ENCODE measurements at regions not wholly inside any gene's neighbourhood (a gene's known extent, or its start where the extent isn't known, plus 50 kb on each side); places are given as distances from the start of the nearest gene placed in this dataset.

DNA sequence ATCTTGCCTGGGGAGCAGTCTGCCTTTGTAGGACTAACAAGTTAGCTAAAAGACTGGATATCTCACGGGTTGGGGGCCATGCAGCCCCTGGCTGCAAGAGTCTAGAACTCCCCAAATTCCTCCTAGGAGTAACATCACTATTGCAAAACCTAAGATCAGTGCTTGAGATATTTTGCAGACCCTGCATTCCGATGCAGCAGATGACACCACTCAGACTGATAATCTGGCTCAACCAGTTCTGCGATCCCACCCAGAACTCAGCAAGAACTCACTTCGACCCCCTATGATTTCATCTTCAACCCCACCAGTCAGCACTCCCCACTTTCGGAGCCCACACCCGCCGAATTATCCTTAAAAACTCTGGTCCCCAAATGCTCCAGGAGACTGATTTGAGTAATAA lies 834.0 kb downstream of the C4orf33 start (continued):
- TF ChIP-seq, protein P1, sequence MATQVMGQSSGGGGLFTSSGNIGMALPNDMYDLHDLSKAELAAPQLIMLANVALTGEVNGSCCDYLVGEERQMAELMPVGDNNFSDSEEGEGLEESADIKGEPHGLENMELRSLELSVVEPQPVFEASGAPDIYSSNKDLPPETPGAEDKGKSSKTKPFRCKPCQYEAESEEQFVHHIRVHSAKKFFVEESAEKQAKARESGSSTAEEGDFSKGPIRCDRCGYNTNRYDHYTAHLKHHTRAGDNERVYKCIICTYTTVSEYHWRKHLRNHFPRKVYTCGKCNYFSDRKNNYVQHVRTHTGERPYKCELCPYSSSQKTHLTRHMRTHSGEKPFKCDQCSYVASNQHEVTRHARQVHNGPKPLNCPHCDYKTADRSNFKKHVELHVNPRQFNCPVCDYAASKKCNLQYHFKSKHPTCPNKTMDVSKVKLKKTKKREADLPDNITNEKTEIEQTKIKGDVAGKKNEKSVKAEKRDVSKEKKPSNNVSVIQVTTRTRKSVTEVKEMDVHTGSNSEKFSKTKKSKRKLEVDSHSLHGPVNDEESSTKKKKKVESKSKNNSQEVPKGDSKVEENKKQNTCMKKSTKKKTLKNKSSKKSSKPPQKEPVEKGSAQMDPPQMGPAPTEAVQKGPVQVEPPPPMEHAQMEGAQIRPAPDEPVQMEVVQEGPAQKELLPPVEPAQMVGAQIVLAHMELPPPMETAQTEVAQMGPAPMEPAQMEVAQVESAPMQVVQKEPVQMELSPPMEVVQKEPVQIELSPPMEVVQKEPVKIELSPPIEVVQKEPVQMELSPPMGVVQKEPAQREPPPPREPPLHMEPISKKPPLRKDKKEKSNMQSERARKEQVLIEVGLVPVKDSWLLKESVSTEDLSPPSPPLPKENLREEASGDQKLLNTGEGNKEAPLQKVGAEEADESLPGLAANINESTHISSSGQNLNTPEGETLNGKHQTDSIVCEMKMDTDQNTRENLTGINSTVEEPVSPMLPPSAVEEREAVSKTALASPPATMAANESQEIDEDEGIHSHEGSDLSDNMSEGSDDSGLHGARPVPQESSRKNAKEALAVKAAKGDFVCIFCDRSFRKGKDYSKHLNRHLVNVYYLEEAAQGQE (IDR thresholded peaks at IDR 0.05; ENCODE audit: low read depth, low read length), result no peak

DNA sequence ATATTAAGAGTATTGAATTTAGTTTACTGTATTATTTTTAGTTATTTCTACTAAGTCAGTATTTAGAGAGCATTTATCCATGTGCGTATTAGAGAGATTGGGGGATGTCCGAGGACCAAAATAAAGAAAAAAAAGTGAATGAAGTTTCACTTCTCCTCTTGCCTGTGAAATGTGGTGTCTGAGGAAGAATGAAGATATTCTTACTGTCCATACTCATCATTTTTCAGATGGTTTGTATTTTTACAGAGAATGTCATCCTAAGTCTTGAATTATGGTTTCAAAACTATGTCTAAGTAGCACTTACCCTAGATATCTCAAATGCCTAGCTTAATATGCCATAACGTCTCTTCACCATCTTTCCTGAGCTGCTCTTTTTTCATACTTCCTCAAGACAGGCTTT lies 854.3 kb downstream of the C4orf33 start:
- Histone ChIP-seq H3K9me3 (replicated peaks; ENCODE audit: control insufficient read depth, insufficient read depth, low read length) (no peaks in the 10 kb centered on the region), H2AFZ (ENCODE audit: control insufficient read depth, low read depth, low read length) (no peak overlapping the region), H3K4me3 (no peak overlapping the region), H3K36me3 (ENCODE audit: control insufficient read depth in 2 of 2, insufficient read depth in 2 of 2, low read length in 1 of 2) (no peaks in the 10 kb centered on the region), H3K79me2 (ENCODE audit: control insufficient read depth, insufficient read depth, low read length) (no peaks in the 10 kb centered on the region), H3K4me2 (ENCODE audit: control insufficient read depth, insufficient read depth) (no peak overlapping the region), H3K27me3 (replicated peaks in 1 of 2; ENCODE audit: control insufficient read depth in 2 of 2, insufficient read depth in 2 of 2, low read length in 1 of 2) (no peaks in the 10 kb centered on the region), H3K27ac (ENCODE audit: control insufficient read depth, insufficient read depth) (no peak overlapping the region), H3K9ac (ENCODE audit: control insufficient read depth, insufficient read depth, low read length) (no peak overlapping the region), H3K4me1 (ENCODE audit: control insufficient read depth, insufficient read depth, low read length) (no peaks in the 10 kb centered on the region), H4K20me1 (ENCODE audit: control insufficient read depth, insufficient read depth) (no peaks in the 10 kb centered on the region)
- no TSS peak for BruUV-seq (replicated peaks)
- TF ChIP-seq NFXL1 (IDR thresholded peaks at IDR 0.05; ENCODE audit: borderline replicate concordance) (no peak), ZNF384 (IDR thresholded peaks at IDR 0.05; ENCODE audit: borderline replicate concordance, low read depth, low read length) (peak; percentile 13; the same call in 1 of the 2 replicates), SPI1 (IDR thresholded peaks at IDR 0.05; ENCODE audit: borderline replicate concordance, insufficient read depth, low read depth, low read length) (peak; percentile 51; the same call in 1 of the 2 replicates), NR2C2 (IDR thresholded peaks at IDR 0.05; ENCODE audit: borderline replicate concordance, control insufficient read depth, insufficient read length, low read depth) (no peak)
- peak; percentile 41; the same call in 2 of the 3 replicates for ATAC-seq
- DNase-seq (ENCODE audit: low read depth, low spot score), result no peak
- ChIA-PET CTCF (no interaction called here), POLR2A (no interaction called here), SMC1A (ENCODE audit: uncharacterized antibody, unreplicated experiment) (no interaction called here), RAD21 (ENCODE audit: unreplicated experiment) (no interaction called here)
- in situ Hi-C loops (cut with MboI) (no loop called here), intact Hi-C loops (cut with micrococcal nuclease; ENCODE audit: unreplicated experiment) (no loop called here)
- FAIRE-seq, result no peak
- WGBS (ENCODE audit: insufficient coverage, insufficient replicate concordance, low lambda C conversion rate, missing lambda C conversion rate), result 29% methylated on average over 3 of the region's 3 CpGs

All from GM12878 (cell line).